Neutrophil (primary cell): ENCODE measurements at regions not wholly inside any gene's neighbourhood (a gene's known extent, or its start where the extent isn't known, plus 50 kb on each side); places are given as distances from the start of the nearest gene placed in this dataset.

Experiments
- H3K27ac ChIP-seq: fragments of 200-600 bp; sonication (generic); 2 replicates; pipeline ENCODE4 v1.5.1; 2016; ENCODE audit warnings: mild to moderate bottlenecking, moderate library complexity
- H3K27me3 ChIP-seq: fragments of 200-600 bp; sonication (generic); 2 replicates; pipeline ENCODE4 v1.6.0; 2016; ENCODE audit warnings: mild to moderate bottlenecking
- H3K36me3 ChIP-seq: fragments of 200-600 bp; sonication (generic); 2 replicates; pipeline ENCODE4 v1.5.1; 2017
- H3K4me1 ChIP-seq, 2 experiments: fragments of 200-600 bp in 1 of 2; sonication (generic) in 1 of 2; 1 replicate in 1 of 2; 2 replicates in 1 of 2; pipeline versions ENCODE4 v1.5.1 to v1.6.1; 2013 to 2016; ENCODE audit warnings: low read depth in 1 of 2, low read length in 1 of 2, mild to moderate bottlenecking in 1 of 2, moderate library complexity in 1 of 2; ENCODE audit not compliant: control insufficient read depth in 1 of 2, insufficient read depth in 1 of 2
- H3K4me3 ChIP-seq, 2 experiments: fragments of 200-600 bp in 1 of 2; sonication (generic) in 1 of 2; 1 replicate in 1 of 2; 2 replicates in 1 of 2; pipeline ENCODE4 v1.5.1; 2013 to 2016; ENCODE audit warnings: low read depth in 1 of 2, low read length in 1 of 2, mild to moderate bottlenecking in 1 of 2, moderate library complexity in 1 of 2
- H3K9me3 ChIP-seq: fragments of 200-600 bp; sonication (generic); 2 replicates; pipeline ENCODE4 v1.5.1; 2016
- CTCF ChIP-seq: fragments of 200-600 bp; sonication (generic); IDR thresholded peaks from 2 replicates; pipeline ENCODE4 v1.5.1; 2016; ENCODE audit warnings: antibody characterized with exemption

GRCh38 chr1:108075055-108075454, 110.1 kb upstream of the VAV3 start:
- Histone ChIP-seq H3K27me3 (no peaks in the 10 kb centered on the region), H3K9me3 (no peaks in the 10 kb centered on the region), H3K27ac (no peak overlapping the region), H3K36me3 (peaks cover 5% of the 10 kb centered on the region), H3K4me1 (no peaks in the 10 kb centered on the region), H3K4me3 (no peak overlapping the region)
- TF ChIP-seq CTCF: no peak

GRCh38 chr1:108072776-108073175, 107.8 kb upstream of the VAV3 start:
- Histone ChIP-seq H3K27me3 (no peaks in the 10 kb centered on the region), H3K9me3 (no peaks in the 10 kb centered on the region), H3K27ac (no peak overlapping the region), H3K4me1 (no peaks in the 10 kb centered on the region), H3K4me3 (no peak overlapping the region), H3K36me3 (peaks cover 5% of the 10 kb centered on the region)
- TF ChIP-seq CTCF: no peak

- Histone ChIP-seq H3K27ac (no peak overlapping the region), H3K9me3 (no peaks in the 10 kb centered on the region), H3K36me3 (peaks cover 5% of the 10 kb centered on the region), H3K27me3 (no peaks in the 10 kb centered on the region), H3K4me3 (no peak overlapping the region), H3K4me1 (no peaks in the 10 kb centered on the region)
- no peak for TF ChIP-seq CTCF
These were observed 107.2 kb upstream of the VAV3 start for GRCh38 chr1:108072212-108072611.

GRCh38 chr1:108071601-108072000, 106.6 kb upstream of the VAV3 start:
- Histone ChIP-seq H3K4me3 (no peak overlapping the region), H3K4me1 (no peaks in the 10 kb centered on the region), H3K27ac (no peak overlapping the region), H3K36me3 (peaks cover 5% of the 10 kb centered on the region), H3K27me3 (no peaks in the 10 kb centered on the region), H3K9me3 (no peaks in the 10 kb centered on the region)
- TF ChIP-seq CTCF: no peak

GRCh38 chr1:108070662-108071061, 105.7 kb upstream of the VAV3 start:
- Histone ChIP-seq H3K27me3 (no peaks in the 10 kb centered on the region), H3K9me3 (no peaks in the 10 kb centered on the region), H3K4me3 (no peak overlapping the region), H3K27ac (no peak overlapping the region), H3K4me1 (no peaks in the 10 kb centered on the region), H3K36me3 (peaks cover 5% of the 10 kb centered on the region)
- no peak for TF ChIP-seq CTCF
